ENCODE measurements at regions not wholly inside any gene's neighbourhood (a gene's known extent, or its start where the extent isn't known, plus 50 kb on each side); places are given as distances from the start of the nearest gene placed in this dataset.

- H3K27ac ChIP-seq: no peak overlapping the region
- TF ChIP-seq CTCF (conservative IDR thresholded peaks at IDR 0.05): no peak
Observed at GRCh38 chr21:24649691-24650090, 957.6 kb downstream of the MRPL39 start.

- no peak overlapping the region for H3K27ac ChIP-seq
- no peak for TF ChIP-seq CTCF (conservative IDR thresholded peaks at IDR 0.05)
Observed at GRCh38 chr21:24636696-24637095, 970.6 kb downstream of the MRPL39 start.

GRCh38 chr21:24634749-24635148 lies 972.5 kb downstream of the MRPL39 start:
- TF ChIP-seq CTCF (conservative IDR thresholded peaks at IDR 0.05): no peak

GRCh38 chr21:24628536-24628935 lies 978.7 kb downstream of the MRPL39 start:
- no peak overlapping the region for H3K27ac ChIP-seq
- no peak for TF ChIP-seq CTCF (conservative IDR thresholded peaks at IDR 0.05)

More at GRCh38 chr21:24634749-24635148, 972.5 kb downstream of the MRPL39 start:
- H3K27ac ChIP-seq: no peak overlapping the region

- no peak for TF ChIP-seq CTCF (conservative IDR thresholded peaks at IDR 0.05)
- H3K27ac ChIP-seq: no peak overlapping the region
Observed at GRCh38 chr21:24628046-24628445, 979.2 kb downstream of the MRPL39 start.

GRCh38 chr21:24617819-24618218 lies 989.5 kb downstream of the MRPL39 start:
- H3K27ac ChIP-seq: no peak overlapping the region
- TF ChIP-seq CTCF (conservative IDR thresholded peaks at IDR 0.05): no peak

GRCh38 chr21:24594082-24594481 lies 1013.2 kb downstream of the MRPL39 start:
- no peak overlapping the region for H3K27ac ChIP-seq
- TF ChIP-seq CTCF (conservative IDR thresholded peaks at IDR 0.05): no peak; the same call in 1 of the 2 replicates

GRCh38 chr21:24590261-24590660 lies 1017.0 kb downstream of the MRPL39 start:
- no peak for TF ChIP-seq CTCF (conservative IDR thresholded peaks at IDR 0.05)
- H3K27ac ChIP-seq: no peak overlapping the region

All from VCaP (cell line).